Upper lobe of right lung (tissue), 1 donor: ENCODE measurements at regions not wholly inside any gene's neighbourhood (a gene's known extent, or its start where the extent isn't known, plus 50 kb on each side); places are given as distances from the start of the nearest gene placed in this dataset.

Experiments
- ATAC-seq: fragments of 200-7000 bp; cut with Tn5 transposase; one replicate; pipeline ENCODE4 v1.9.1; 2020; ENCODE audit warnings: mild to moderate bottlenecking, moderate library complexity
- DNase-seq: peaks from one replicate; pipeline ENCODE4 v3.0.0-alpha.2; 2020
- H3K27ac ChIP-seq: fragments of 200-600 bp; one replicate; pipeline ENCODE4 v1.8.0; 2022
- H3K27me3 ChIP-seq: fragments of 200-600 bp; one replicate; pipeline ENCODE4 v1.8.0; 2022; ENCODE audit warnings: mild to moderate bottlenecking
- H3K36me3 ChIP-seq: fragments of 200-600 bp; one replicate; pipeline ENCODE4 v1.8.0; 2022
- H3K4me1 ChIP-seq: fragments of 200-600 bp; one replicate; pipeline ENCODE4 v1.8.0; 2022
- H3K4me3 ChIP-seq: fragments of 200-600 bp; one replicate; pipeline ENCODE4 v1.8.0; 2022; ENCODE audit warnings: mild to moderate bottlenecking
- H3K9me3 ChIP-seq: fragments of 200-600 bp; one replicate; pipeline ENCODE4 v1.8.0; 2022
- intact Hi-C: fragments of 100-400 bp; cut with DNase I; formaldehyde crosslinking; loops from one replicate; pipeline ENCODE4 v1.11.0; 2022
- TF ChIP-seq, protein P1 (sequence below): fragments of 200-600 bp; IDR thresholded peaks from one replicate; pipeline ENCODE4 v1.8.0; 2022; ENCODE audit warnings: antibody characterized with exemption
- donor health status: DM: no; HTN: yes; CAD: no; lungs with severe emphysema.

GRCh38 chr4:186919340-186919739 lies 195.7 kb upstream of the FAT1 start:
- intact Hi-C loops = no loop called here
- H3K4me3 ChIP-seq = no peak overlapping the region
- no peak overlapping the region for H3K27ac ChIP-seq
- no peaks in the 10 kb centered on the region for H3K36me3 ChIP-seq
- no peaks in the 10 kb centered on the region for H3K27me3 ChIP-seq
- H3K4me1 ChIP-seq = no peaks in the 10 kb centered on the region
- no peak for DNase-seq
- no peaks in the 10 kb centered on the region for H3K9me3 ChIP-seq
- no peak for ATAC-seq
- TF ChIP-seq, protein P1, sequence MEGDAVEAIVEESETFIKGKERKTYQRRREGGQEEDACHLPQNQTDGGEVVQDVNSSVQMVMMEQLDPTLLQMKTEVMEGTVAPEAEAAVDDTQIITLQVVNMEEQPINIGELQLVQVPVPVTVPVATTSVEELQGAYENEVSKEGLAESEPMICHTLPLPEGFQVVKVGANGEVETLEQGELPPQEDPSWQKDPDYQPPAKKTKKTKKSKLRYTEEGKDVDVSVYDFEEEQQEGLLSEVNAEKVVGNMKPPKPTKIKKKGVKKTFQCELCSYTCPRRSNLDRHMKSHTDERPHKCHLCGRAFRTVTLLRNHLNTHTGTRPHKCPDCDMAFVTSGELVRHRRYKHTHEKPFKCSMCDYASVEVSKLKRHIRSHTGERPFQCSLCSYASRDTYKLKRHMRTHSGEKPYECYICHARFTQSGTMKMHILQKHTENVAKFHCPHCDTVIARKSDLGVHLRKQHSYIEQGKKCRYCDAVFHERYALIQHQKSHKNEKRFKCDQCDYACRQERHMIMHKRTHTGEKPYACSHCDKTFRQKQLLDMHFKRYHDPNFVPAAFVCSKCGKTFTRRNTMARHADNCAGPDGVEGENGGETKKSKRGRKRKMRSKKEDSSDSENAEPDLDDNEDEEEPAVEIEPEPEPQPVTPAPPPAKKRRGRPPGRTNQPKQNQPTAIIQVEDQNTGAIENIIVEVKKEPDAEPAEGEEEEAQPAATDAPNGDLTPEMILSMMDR = no peak

- no peak for DNase-seq
- no peak overlapping the region for H3K4me3 ChIP-seq
- intact Hi-C loops = no loop called here
- TF ChIP-seq, protein P1 = no peak
- ATAC-seq = no peak
- H3K27ac ChIP-seq = peak overlapping the region; percentile 26
- no peaks in the 10 kb centered on the region for H3K4me1 ChIP-seq
- no peaks in the 10 kb centered on the region for H3K9me3 ChIP-seq
- H3K36me3 ChIP-seq = no peaks in the 10 kb centered on the region
- no peaks in the 10 kb centered on the region for H3K27me3 ChIP-seq
Observed at GRCh38 chr4:186920483-186920882, 196.8 kb upstream of the FAT1 start.

GRCh38 chr4:186920992-186921391 lies 197.3 kb upstream of the FAT1 start:
- Histone ChIP-seq H3K27ac (peak overlapping the region; percentile 26), H3K4me3 (no peak overlapping the region), H3K4me1 (no peaks in the 10 kb centered on the region), H3K27me3 (no peaks in the 10 kb centered on the region), H3K36me3 (no peaks in the 10 kb centered on the region), H3K9me3 (no peaks in the 10 kb centered on the region)
- DNase-seq (no peak), ATAC-seq (no peak)
- TF ChIP-seq, protein P1 = no peak
- intact Hi-C loops = no loop called here

DNA sequence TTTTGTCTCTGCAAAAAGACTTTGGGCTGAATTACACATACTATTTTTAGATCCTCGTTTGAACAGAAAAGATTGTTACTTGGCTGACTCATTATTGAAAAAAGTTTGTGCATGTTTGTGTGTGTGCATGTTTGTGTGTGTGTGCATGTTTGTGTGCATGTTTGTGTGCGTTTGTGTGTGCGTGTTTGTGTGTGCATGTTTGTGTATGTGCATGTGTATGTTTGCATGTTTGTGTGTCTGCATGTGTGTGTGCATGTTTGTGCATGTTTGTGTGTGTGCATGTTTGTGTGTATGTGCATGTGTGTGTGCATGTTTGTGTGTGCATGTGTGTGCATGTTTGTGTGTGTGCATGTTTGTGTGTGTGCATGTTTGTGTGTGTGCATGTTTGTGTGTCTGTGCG lies 201.1 kb upstream of the FAT1 start:
- DNase-seq (no peak), ATAC-seq (no peak)
- Histone ChIP-seq H3K27me3 (no peaks in the 10 kb centered on the region), H3K9me3 (no peaks in the 10 kb centered on the region), H3K4me1 (no peaks in the 10 kb centered on the region), H3K36me3 (no peaks in the 10 kb centered on the region), H3K4me3 (no peak overlapping the region), H3K27ac (no peak overlapping the region)
- intact Hi-C loops = no loop called here
- TF ChIP-seq, protein P1 = no peak

DNA sequence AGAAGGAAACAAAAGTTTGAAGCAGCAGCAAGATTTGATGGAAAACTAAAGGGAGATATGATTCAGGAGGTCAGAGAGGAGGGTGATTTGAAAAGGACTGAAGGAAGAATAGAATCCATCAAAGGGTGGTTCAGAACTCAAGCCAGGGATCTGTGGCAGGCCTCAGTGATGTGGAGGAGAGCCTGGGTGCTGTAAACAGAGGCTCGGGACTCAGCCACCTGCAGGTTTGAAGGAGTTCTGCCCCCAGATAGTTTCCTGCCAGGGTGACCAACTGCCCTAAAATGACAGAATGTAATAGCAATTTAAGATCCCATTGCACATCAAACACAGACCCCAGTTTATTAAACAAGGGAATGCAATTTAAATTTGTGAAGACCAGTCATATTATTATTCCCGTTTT lies 204.0 kb upstream of the FAT1 start:
- no peaks in the 10 kb centered on the region for H3K27me3 ChIP-seq
- DNase-seq (no peak), ATAC-seq (no peak)
- H3K4me3 ChIP-seq = no peak overlapping the region
- no peak overlapping the region for H3K27ac ChIP-seq
- no peaks in the 10 kb centered on the region for H3K36me3 ChIP-seq
- TF ChIP-seq, protein P1 = no peak
- H3K4me1 ChIP-seq = no peaks in the 10 kb centered on the region
- no peaks in the 10 kb centered on the region for H3K9me3 ChIP-seq
- intact Hi-C loops = no loop called here

GRCh38 chr4:186930024-186930423 lies 206.4 kb upstream of the FAT1 start:
- no peaks in the 10 kb centered on the region for H3K27me3 ChIP-seq
- TF ChIP-seq, protein P1 = no peak
- intact Hi-C loops = no loop called here
- H3K36me3 ChIP-seq = no peaks in the 10 kb centered on the region
- ATAC-seq = no peak
- no peak overlapping the region for H3K4me3 ChIP-seq
- DNase-seq = no peak
- no peaks in the 10 kb centered on the region for H3K4me1 ChIP-seq
- no peak overlapping the region for H3K27ac ChIP-seq
- H3K9me3 ChIP-seq = no peaks in the 10 kb centered on the region
